Astrocyte (in vitro differentiated cells and primary cell): ENCODE measurements at regions not wholly inside any gene's neighbourhood (a gene's known extent, or its start where the extent isn't known, plus 50 kb on each side); places are given as distances from the start of the nearest gene placed in this dataset.

ENCODE experiments used
- DNase-seq: peaks from one replicate; pipeline ENCODE4 v3.0.0-alpha.2; 2010; ENCODE audit warnings: low read depth
- FAIRE-seq: peaks from 2 replicates; lab custom pipeline; 2011; peaks lifted over from hg19 to GRCh38; lab: Jason Lieb, UNC
- H2AFZ ChIP-seq: 2 replicates; pipeline ENCODE4 v1.6.0; 2012; ENCODE audit warnings: low read depth, low read length, inconsistent platforms
- H3K27ac ChIP-seq: 2 replicates; pipeline ENCODE4 v1.5.1; 2011; ENCODE audit warnings: low read depth, low read length, inconsistent platforms
- H3K27me3 ChIP-seq: 2 replicates; pipeline ENCODE4 v1.6.0; 2011; ENCODE audit warnings: low read length, inconsistent platforms; ENCODE audit not compliant: insufficient read depth
- H3K36me3 ChIP-seq: 2 replicates; pipeline ENCODE4 v1.5.1; 2011; ENCODE audit warnings: low read length, inconsistent platforms; ENCODE audit not compliant: insufficient read depth
- H3K4me1 ChIP-seq: 2 replicates; pipeline ENCODE4 v1.5.1; 2011; ENCODE audit warnings: low read length, inconsistent platforms; ENCODE audit not compliant: insufficient read depth
- H3K4me2 ChIP-seq: 2 replicates; pipeline ENCODE4 v1.6.0; 2012; ENCODE audit warnings: low read length, inconsistent platforms
- H3K4me3 ChIP-seq: 2 replicates; pipeline ENCODE4 v1.5.1; 2011; ENCODE audit warnings: low read depth, mild to moderate bottlenecking, low read length, inconsistent platforms; ENCODE audit not compliant: insufficient read depth
- H3K79me2 ChIP-seq: 2 replicates; pipeline ENCODE4 v1.6.0; 2012; ENCODE audit warnings: mild to moderate bottlenecking, low read length, inconsistent platforms; ENCODE audit not compliant: insufficient read depth
- H3K9ac ChIP-seq: 2 replicates; pipeline ENCODE4 v1.6.0; 2012; ENCODE audit warnings: mild to moderate bottlenecking, low read length, inconsistent platforms
- H3K9me3 ChIP-seq: 2 replicates; pipeline ENCODE4 v1.5.1; 2012; ENCODE audit warnings: low read depth, mild to moderate bottlenecking, low read length, inconsistent platforms; ENCODE audit not compliant: insufficient read depth
- H4K20me1 ChIP-seq: 2 replicates; pipeline ENCODE4 v1.6.0; 2012; ENCODE audit warnings: low read length, inconsistent platforms; ENCODE audit not compliant: insufficient read depth
- H3K27ac Mint-ChIP-seq: one replicate; pipeline ENCODE4 v1.8.0; 2021; ENCODE audit warnings: mild to moderate bottlenecking, mixed read lengths; ENCODE audit not compliant: unreplicated experiment
- H3K27me3 Mint-ChIP-seq: one replicate; pipeline ENCODE4 v1.8.0; 2021; ENCODE audit warnings: low read depth, mixed read lengths; ENCODE audit not compliant: unreplicated experiment
- H3K36me3 Mint-ChIP-seq: one replicate; pipeline ENCODE4 v1.8.0; 2021; ENCODE audit warnings: low read depth, mixed read lengths; ENCODE audit not compliant: unreplicated experiment
- H3K4me1 Mint-ChIP-seq: one replicate; pipeline ENCODE4 v1.8.0; 2021; ENCODE audit warnings: low read depth, mixed read lengths; ENCODE audit not compliant: unreplicated experiment
- H3K4me3 Mint-ChIP-seq: one replicate; pipeline ENCODE4 v1.8.0; 2021; ENCODE audit warnings: mild to moderate bottlenecking, moderate library complexity, mixed read lengths; ENCODE audit not compliant: unreplicated experiment
- H3K9me3 Mint-ChIP-seq: one replicate; pipeline ENCODE4 v1.8.0; 2021; ENCODE audit warnings: mild to moderate bottlenecking, mixed read lengths; ENCODE audit not compliant: unreplicated experiment
- EZH2 ChIP-seq: IDR thresholded peaks from 2 replicates; pipeline ENCODE4 v1.6.1; 2012; ENCODE audit warnings: mild to moderate bottlenecking, low read length, inconsistent platforms; ENCODE audit not compliant: insufficient read depth
- TF ChIP-seq, protein P1 (sequence below): IDR thresholded peaks from 2 replicates; pipeline ENCODE4 v1.5.1; 2011; ENCODE audit warnings: low read depth, mild to moderate bottlenecking, inconsistent platforms, low read length, moderate library complexity; ENCODE audit not compliant: insufficient read depth

DNA sequence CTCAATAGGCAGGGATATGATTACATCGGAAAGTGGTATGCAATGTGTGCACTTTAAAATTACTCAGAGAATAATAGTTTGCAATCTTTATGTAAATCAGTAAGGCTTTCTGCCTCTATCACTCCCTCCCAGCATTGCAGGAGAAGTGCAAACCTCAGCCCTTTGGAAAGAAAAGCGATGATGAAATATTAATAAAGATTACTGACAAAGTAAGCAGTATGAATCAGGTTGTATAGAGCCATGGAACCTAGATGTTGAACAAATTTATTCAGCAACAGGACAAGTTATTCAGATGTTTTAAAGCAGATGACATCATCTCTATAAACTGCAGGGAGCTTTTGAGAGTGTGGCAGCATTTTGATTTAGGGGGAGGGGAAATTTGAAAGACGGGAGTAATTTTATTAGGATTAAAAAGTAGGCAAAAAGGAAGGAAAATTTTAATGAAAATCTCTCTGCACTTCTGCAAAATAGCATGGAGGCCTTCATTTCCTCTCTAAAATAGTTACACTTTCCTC lies 631.7 kb upstream of the GRIA3 start:
- no peak overlapping the region for H3K27ac Mint-ChIP-seq
- H3K4me1 Mint-ChIP-seq = peaks cover 2% of the 10 kb centered on the region
- H3K4me3 ChIP-seq = no peak overlapping the region
- no peak overlapping the region for H2AFZ ChIP-seq
- H3K9me3 Mint-ChIP-seq = no peaks in the 10 kb centered on the region
- FAIRE-seq (peak; percentile 89), DNase-seq (peak; percentile 35)
- no peak overlapping the region for H3K27ac ChIP-seq
- TF ChIP-seq, protein P1, sequence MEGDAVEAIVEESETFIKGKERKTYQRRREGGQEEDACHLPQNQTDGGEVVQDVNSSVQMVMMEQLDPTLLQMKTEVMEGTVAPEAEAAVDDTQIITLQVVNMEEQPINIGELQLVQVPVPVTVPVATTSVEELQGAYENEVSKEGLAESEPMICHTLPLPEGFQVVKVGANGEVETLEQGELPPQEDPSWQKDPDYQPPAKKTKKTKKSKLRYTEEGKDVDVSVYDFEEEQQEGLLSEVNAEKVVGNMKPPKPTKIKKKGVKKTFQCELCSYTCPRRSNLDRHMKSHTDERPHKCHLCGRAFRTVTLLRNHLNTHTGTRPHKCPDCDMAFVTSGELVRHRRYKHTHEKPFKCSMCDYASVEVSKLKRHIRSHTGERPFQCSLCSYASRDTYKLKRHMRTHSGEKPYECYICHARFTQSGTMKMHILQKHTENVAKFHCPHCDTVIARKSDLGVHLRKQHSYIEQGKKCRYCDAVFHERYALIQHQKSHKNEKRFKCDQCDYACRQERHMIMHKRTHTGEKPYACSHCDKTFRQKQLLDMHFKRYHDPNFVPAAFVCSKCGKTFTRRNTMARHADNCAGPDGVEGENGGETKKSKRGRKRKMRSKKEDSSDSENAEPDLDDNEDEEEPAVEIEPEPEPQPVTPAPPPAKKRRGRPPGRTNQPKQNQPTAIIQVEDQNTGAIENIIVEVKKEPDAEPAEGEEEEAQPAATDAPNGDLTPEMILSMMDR = no peak
- TF ChIP-seq EZH2 = no peak
- no peaks in the 10 kb centered on the region for H3K36me3 Mint-ChIP-seq
- H3K36me3 ChIP-seq = no peaks in the 10 kb centered on the region
- no peaks in the 10 kb centered on the region for H3K27me3 ChIP-seq
- H3K79me2 ChIP-seq = no peaks in the 10 kb centered on the region
- no peaks in the 10 kb centered on the region for H4K20me1 ChIP-seq
- H3K9ac ChIP-seq = no peak overlapping the region
- no peaks in the 10 kb centered on the region for H3K27me3 Mint-ChIP-seq
- no peaks in the 10 kb centered on the region for H3K9me3 ChIP-seq
- H3K4me2 ChIP-seq = no peak overlapping the region
- no peak overlapping the region for H3K4me3 Mint-ChIP-seq
- no peaks in the 10 kb centered on the region for H3K4me1 ChIP-seq

DNA sequence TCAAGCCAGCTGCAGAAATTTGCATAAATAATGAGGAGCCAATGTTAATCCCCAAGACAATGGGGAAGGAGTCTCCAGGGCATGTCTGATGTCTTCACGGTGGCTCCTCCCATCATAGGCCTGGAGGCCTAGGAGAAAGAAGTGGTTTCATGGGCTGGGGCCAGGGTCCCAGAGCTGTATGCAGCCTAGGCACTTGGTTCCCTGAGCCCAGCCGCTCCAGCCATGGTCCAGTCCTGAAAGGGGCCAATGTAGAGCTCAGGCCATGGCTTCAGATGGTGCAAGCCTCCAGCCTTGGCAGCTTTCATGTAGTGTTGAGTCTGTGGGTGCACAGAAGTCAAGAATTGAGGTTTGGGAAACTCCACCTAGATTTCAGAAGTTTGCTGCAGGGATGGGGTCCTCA lies 628.2 kb upstream of the GRIA3 start:
- Histone ChIP-seq H4K20me1 (no peaks in the 10 kb centered on the region), H3K4me2 (no peak overlapping the region), H3K9ac (no peak overlapping the region), H3K36me3 (no peaks in the 10 kb centered on the region), H3K79me2 (no peaks in the 10 kb centered on the region), H2AFZ (no peak overlapping the region), H3K9me3 (no peaks in the 10 kb centered on the region), H3K4me1 (no peaks in the 10 kb centered on the region), H3K27me3 (no peaks in the 10 kb centered on the region), H3K4me3 (no peak overlapping the region), H3K27ac (no peak overlapping the region)
- no peak for FAIRE-seq
- Mint-ChIP-seq H3K27me3 (no peaks in the 10 kb centered on the region), H3K36me3 (no peaks in the 10 kb centered on the region), H3K4me1 (peaks cover 2% of the 10 kb centered on the region), H3K27ac (no peak overlapping the region), H3K4me3 (no peak overlapping the region), H3K9me3 (no peaks in the 10 kb centered on the region)
- no peak for DNase-seq
- TF ChIP-seq, protein P1 = no peak
- no peak for TF ChIP-seq EZH2

DNA sequence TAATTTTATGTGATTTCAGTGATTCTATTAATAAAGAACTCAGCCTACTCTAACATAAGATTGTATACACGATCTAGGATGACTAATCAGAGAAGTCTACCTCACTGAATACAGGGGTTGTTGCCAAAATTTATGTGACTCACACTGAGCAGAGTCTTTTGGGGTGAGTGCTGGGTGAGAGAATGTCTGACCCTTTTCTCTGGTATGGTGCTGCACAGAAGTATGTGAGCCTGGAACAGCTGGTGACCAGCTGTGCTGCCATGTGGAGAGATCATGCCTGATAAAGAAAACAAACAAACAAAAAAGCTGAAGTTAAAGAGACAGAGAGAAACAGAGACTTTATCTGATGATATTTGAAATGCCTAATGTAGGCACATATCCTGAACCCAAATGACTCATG lies 618.1 kb upstream of the GRIA3 start:
- Histone ChIP-seq H3K79me2 (no peaks in the 10 kb centered on the region), H3K36me3 (no peaks in the 10 kb centered on the region), H3K27me3 (no peaks in the 10 kb centered on the region), H2AFZ (no peak overlapping the region), H3K4me1 (peaks cover 12% of the 10 kb centered on the region), H3K4me2 (no peak overlapping the region), H3K4me3 (no peak overlapping the region), H3K27ac (peak overlapping the region; percentile 79), H3K9me3 (no peaks in the 10 kb centered on the region), H3K9ac (no peak overlapping the region), H4K20me1 (no peaks in the 10 kb centered on the region)
- peak overlapping the region; percentile 59 for H3K27ac Mint-ChIP-seq
- H3K9me3 Mint-ChIP-seq = peaks cover 6% of the 10 kb centered on the region
- H3K4me1 Mint-ChIP-seq = peaks cover 29% of the 10 kb centered on the region
- FAIRE-seq = peak; percentile 99
- H3K4me3 Mint-ChIP-seq = no peak overlapping the region
- no peaks in the 10 kb centered on the region for H3K27me3 Mint-ChIP-seq
- peak; percentile 98 for DNase-seq
- H3K36me3 Mint-ChIP-seq = no peaks in the 10 kb centered on the region
- TF ChIP-seq, protein P1 = no peak
- no peak for TF ChIP-seq EZH2
